ENCODE measurements at regions not wholly inside any gene's neighbourhood (a gene's known extent, or its start where the extent isn't known, plus 50 kb on each side); places are given as distances from the start of the nearest gene placed in this dataset.

DNA sequence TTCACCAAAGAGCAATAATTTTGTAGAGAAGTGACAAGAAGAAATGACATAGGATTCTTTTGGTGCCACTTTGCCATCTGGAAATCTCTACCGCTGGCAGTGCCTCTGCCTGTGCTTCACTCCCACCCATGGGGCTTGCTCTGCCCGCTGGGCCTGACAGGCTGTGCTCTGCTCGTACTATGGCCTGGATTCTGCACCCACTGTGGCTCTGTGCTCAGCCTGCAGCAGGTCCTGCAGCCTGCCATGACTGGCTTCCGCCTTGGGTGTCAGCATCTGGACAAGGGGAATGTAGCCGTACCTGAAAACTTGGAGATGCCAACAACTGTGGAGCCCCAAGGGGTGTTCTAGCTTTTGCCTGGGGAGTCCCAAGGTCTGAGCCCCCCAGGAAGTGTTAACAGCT is 792.3 kb downstream of the CDH8 start (continued):
- TF ChIP-seq, protein P1, sequence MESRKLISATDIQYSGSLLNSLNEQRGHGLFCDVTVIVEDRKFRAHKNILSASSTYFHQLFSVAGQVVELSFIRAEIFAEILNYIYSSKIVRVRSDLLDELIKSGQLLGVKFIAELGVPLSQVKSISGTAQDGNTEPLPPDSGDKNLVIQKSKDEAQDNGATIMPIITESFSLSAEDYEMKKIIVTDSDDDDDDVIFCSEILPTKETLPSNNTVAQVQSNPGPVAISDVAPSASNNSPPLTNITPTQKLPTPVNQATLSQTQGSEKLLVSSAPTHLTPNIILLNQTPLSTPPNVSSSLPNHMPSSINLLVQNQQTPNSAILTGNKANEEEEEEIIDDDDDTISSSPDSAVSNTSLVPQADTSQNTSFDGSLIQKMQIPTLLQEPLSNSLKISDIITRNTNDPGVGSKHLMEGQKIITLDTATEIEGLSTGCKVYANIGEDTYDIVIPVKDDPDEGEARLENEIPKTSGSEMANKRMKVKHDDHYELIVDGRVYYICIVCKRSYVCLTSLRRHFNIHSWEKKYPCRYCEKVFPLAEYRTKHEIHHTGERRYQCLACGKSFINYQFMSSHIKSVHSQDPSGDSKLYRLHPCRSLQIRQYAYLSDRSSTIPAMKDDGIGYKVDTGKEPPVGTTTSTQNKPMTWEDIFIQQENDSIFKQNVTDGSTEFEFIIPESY (CRISPR knock-in tag; IDR thresholded peaks at IDR 0.05) = no peak
- TF ChIP-seq, protein P2, sequence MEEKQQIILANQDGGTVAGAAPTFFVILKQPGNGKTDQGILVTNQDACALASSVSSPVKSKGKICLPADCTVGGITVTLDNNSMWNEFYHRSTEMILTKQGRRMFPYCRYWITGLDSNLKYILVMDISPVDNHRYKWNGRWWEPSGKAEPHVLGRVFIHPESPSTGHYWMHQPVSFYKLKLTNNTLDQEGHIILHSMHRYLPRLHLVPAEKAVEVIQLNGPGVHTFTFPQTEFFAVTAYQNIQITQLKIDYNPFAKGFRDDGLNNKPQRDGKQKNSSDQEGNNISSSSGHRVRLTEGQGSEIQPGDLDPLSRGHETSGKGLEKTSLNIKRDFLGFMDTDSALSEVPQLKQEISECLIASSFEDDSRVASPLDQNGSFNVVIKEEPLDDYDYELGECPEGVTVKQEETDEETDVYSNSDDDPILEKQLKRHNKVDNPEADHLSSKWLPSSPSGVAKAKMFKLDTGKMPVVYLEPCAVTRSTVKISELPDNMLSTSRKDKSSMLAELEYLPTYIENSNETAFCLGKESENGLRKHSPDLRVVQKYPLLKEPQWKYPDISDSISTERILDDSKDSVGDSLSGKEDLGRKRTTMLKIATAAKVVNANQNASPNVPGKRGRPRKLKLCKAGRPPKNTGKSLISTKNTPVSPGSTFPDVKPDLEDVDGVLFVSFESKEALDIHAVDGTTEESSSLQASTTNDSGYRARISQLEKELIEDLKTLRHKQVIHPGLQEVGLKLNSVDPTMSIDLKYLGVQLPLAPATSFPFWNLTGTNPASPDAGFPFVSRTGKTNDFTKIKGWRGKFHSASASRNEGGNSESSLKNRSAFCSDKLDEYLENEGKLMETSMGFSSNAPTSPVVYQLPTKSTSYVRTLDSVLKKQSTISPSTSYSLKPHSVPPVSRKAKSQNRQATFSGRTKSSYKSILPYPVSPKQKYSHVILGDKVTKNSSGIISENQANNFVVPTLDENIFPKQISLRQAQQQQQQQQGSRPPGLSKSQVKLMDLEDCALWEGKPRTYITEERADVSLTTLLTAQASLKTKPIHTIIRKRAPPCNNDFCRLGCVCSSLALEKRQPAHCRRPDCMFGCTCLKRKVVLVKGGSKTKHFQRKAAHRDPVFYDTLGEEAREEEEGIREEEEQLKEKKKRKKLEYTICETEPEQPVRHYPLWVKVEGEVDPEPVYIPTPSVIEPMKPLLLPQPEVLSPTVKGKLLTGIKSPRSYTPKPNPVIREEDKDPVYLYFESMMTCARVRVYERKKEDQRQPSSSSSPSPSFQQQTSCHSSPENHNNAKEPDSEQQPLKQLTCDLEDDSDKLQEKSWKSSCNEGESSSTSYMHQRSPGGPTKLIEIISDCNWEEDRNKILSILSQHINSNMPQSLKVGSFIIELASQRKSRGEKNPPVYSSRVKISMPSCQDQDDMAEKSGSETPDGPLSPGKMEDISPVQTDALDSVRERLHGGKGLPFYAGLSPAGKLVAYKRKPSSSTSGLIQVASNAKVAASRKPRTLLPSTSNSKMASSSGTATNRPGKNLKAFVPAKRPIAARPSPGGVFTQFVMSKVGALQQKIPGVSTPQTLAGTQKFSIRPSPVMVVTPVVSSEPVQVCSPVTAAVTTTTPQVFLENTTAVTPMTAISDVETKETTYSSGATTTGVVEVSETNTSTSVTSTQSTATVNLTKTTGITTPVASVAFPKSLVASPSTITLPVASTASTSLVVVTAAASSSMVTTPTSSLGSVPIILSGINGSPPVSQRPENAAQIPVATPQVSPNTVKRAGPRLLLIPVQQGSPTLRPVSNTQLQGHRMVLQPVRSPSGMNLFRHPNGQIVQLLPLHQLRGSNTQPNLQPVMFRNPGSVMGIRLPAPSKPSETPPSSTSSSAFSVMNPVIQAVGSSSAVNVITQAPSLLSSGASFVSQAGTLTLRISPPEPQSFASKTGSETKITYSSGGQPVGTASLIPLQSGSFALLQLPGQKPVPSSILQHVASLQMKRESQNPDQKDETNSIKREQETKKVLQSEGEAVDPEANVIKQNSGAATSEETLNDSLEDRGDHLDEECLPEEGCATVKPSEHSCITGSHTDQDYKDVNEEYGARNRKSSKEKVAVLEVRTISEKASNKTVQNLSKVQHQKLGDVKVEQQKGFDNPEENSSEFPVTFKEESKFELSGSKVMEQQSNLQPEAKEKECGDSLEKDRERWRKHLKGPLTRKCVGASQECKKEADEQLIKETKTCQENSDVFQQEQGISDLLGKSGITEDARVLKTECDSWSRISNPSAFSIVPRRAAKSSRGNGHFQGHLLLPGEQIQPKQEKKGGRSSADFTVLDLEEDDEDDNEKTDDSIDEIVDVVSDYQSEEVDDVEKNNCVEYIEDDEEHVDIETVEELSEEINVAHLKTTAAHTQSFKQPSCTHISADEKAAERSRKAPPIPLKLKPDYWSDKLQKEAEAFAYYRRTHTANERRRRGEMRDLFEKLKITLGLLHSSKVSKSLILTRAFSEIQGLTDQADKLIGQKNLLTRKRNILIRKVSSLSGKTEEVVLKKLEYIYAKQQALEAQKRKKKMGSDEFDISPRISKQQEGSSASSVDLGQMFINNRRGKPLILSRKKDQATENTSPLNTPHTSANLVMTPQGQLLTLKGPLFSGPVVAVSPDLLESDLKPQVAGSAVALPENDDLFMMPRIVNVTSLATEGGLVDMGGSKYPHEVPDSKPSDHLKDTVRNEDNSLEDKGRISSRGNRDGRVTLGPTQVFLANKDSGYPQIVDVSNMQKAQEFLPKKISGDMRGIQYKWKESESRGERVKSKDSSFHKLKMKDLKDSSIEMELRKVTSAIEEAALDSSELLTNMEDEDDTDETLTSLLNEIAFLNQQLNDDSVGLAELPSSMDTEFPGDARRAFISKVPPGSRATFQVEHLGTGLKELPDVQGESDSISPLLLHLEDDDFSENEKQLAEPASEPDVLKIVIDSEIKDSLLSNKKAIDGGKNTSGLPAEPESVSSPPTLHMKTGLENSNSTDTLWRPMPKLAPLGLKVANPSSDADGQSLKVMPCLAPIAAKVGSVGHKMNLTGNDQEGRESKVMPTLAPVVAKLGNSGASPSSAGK (IDR thresholded peaks at IDR 0.05) = no peak
- no peak for TF ChIP-seq ZNF41 (CRISPR knock-in tag; conservative IDR thresholded peaks at IDR 0.05)
- TF ChIP-seq, protein P3, sequence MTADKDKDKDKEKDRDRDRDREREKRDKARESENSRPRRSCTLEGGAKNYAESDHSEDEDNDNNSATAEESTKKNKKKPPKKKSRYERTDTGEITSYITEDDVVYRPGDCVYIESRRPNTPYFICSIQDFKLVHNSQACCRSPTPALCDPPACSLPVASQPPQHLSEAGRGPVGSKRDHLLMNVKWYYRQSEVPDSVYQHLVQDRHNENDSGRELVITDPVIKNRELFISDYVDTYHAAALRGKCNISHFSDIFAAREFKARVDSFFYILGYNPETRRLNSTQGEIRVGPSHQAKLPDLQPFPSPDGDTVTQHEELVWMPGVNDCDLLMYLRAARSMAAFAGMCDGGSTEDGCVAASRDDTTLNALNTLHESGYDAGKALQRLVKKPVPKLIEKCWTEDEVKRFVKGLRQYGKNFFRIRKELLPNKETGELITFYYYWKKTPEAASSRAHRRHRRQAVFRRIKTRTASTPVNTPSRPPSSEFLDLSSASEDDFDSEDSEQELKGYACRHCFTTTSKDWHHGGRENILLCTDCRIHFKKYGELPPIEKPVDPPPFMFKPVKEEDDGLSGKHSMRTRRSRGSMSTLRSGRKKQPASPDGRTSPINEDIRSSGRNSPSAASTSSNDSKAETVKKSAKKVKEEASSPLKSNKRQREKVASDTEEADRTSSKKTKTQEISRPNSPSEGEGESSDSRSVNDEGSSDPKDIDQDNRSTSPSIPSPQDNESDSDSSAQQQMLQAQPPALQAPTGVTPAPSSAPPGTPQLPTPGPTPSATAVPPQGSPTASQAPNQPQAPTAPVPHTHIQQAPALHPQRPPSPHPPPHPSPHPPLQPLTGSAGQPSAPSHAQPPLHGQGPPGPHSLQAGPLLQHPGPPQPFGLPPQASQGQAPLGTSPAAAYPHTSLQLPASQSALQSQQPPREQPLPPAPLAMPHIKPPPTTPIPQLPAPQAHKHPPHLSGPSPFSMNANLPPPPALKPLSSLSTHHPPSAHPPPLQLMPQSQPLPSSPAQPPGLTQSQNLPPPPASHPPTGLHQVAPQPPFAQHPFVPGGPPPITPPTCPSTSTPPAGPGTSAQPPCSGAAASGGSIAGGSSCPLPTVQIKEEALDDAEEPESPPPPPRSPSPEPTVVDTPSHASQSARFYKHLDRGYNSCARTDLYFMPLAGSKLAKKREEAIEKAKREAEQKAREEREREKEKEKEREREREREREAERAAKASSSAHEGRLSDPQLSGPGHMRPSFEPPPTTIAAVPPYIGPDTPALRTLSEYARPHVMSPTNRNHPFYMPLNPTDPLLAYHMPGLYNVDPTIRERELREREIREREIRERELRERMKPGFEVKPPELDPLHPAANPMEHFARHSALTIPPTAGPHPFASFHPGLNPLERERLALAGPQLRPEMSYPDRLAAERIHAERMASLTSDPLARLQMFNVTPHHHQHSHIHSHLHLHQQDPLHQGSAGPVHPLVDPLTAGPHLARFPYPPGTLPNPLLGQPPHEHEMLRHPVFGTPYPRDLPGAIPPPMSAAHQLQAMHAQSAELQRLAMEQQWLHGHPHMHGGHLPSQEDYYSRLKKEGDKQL (CRISPR knock-in tag; IDR thresholded peaks at IDR 0.05; ENCODE audit: borderline replicate concordance) = no peak
- no peak for TF ChIP-seq RBM22 (IDR thresholded peaks at IDR 0.05; ENCODE audit: low read depth, low read length, poor library complexity, severe bottlenecking)
- no peak for TF ChIP-seq RBM39 (optimal IDR thresholded peaks at IDR 0.05; ENCODE audit: low read depth, low read length)
- TF ChIP-seq SMARCE1 (IDR thresholded peaks at IDR 0.05) = no peak
- TF ChIP-seq ZNF263 (CRISPR knock-in tag; IDR thresholded peaks at IDR 0.05; ENCODE audit: borderline replicate concordance) = no peak
